ENCODE measurements at regions not wholly inside any gene's neighbourhood (a gene's known extent, or its start where the extent isn't known, plus 50 kb on each side); places are given as distances from the start of the nearest gene placed in this dataset.

DNA sequence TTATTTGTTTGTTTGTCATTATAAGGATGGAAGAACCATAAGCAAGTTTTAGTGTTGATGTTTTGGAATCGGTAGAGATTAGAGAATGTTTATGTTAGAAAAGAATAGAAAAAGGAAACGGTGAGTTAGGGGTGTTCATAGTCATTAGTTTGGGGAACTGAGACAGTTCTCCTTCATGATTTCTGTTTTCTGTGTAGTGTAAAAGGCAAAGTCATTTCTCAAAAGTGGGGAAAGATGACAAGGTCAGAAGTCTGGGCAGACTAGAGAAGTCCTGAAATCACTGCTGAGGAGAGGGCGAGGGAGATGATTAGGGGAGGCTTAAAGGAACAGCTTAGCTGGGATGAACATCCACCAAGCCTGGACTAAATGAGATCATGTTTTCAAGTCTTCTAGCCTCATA is 498.9 kb downstream of the TTLL7 start:
- no TSS peak for BruUV-seq (replicated peaks)
- TF ChIP-seq, protein P1, sequence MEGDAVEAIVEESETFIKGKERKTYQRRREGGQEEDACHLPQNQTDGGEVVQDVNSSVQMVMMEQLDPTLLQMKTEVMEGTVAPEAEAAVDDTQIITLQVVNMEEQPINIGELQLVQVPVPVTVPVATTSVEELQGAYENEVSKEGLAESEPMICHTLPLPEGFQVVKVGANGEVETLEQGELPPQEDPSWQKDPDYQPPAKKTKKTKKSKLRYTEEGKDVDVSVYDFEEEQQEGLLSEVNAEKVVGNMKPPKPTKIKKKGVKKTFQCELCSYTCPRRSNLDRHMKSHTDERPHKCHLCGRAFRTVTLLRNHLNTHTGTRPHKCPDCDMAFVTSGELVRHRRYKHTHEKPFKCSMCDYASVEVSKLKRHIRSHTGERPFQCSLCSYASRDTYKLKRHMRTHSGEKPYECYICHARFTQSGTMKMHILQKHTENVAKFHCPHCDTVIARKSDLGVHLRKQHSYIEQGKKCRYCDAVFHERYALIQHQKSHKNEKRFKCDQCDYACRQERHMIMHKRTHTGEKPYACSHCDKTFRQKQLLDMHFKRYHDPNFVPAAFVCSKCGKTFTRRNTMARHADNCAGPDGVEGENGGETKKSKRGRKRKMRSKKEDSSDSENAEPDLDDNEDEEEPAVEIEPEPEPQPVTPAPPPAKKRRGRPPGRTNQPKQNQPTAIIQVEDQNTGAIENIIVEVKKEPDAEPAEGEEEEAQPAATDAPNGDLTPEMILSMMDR (IDR thresholded peaks at IDR 0.05; ENCODE audit: unreplicated experiment), result no peak
- no peak overlapping the region for H3K27ac Mint-ChIP-seq (ENCODE audit: unreplicated experiment)
- no peaks in the 10 kb centered on the region for H3K36me3 Mint-ChIP-seq (ENCODE audit: insufficient read depth, unreplicated experiment)
- H3K27me3 Mint-ChIP-seq (ENCODE audit: unreplicated experiment), result no peaks in the 10 kb centered on the region
- no peak for DNase-seq
- CTCF ChIA-PET, result no interaction called here
- peaks cover 10% of the 10 kb centered on the region for H3K9me3 Mint-ChIP-seq (ENCODE audit: low read depth, unreplicated experiment)
- H3K4me3 Mint-ChIP-seq (ENCODE audit: low read depth, unreplicated experiment), result no peak overlapping the region
- H3K4me1 Mint-ChIP-seq (ENCODE audit: low read depth, unreplicated experiment), result no peaks in the 10 kb centered on the region
- intact Hi-C loops (cut with micrococcal nuclease; ENCODE audit: unreplicated experiment), result no loop called here

GRCh38 chr1:83497563-83497962 is 501.4 kb downstream of the TTLL7 start:
- Mint-ChIP-seq H3K27me3 (ENCODE audit: unreplicated experiment) (no peaks in the 10 kb centered on the region), H3K36me3 (ENCODE audit: insufficient read depth, unreplicated experiment) (no peaks in the 10 kb centered on the region), H3K27ac (ENCODE audit: unreplicated experiment) (no peak overlapping the region), H3K4me3 (ENCODE audit: low read depth, unreplicated experiment) (no peak overlapping the region), H3K9me3 (ENCODE audit: low read depth, unreplicated experiment) (peaks cover 12% of the 10 kb centered on the region), H3K4me1 (ENCODE audit: low read depth, unreplicated experiment) (no peaks in the 10 kb centered on the region)
- TF ChIP-seq, protein P1 (IDR thresholded peaks at IDR 0.05; ENCODE audit: unreplicated experiment), result no peak
- intact Hi-C loops (cut with micrococcal nuclease; ENCODE audit: unreplicated experiment), result no loop called here
- DNase-seq, result no peak
- CTCF ChIA-PET, result interaction anchor here (0.6 kb wide), 1 partner anchor 11 kb away, joined by 3 read pairs; no protein-coding TSS in a partner anchor
- no TSS peak for BruUV-seq (replicated peaks)

- Mint-ChIP-seq H3K4me1 (ENCODE audit: low read depth, unreplicated experiment) (no peaks in the 10 kb centered on the region), H3K36me3 (ENCODE audit: insufficient read depth, unreplicated experiment) (no peaks in the 10 kb centered on the region), H3K4me3 (ENCODE audit: low read depth, unreplicated experiment) (no peak overlapping the region), H3K9me3 (ENCODE audit: low read depth, unreplicated experiment) (peaks cover 9% of the 10 kb centered on the region), H3K27ac (ENCODE audit: unreplicated experiment) (no peak overlapping the region), H3K27me3 (ENCODE audit: unreplicated experiment) (no peaks in the 10 kb centered on the region)
- no TSS peak for BruUV-seq (replicated peaks)
- intact Hi-C loops (cut with micrococcal nuclease; ENCODE audit: unreplicated experiment), result no loop called here
- DNase-seq, result no peak
- CTCF ChIA-PET, result no interaction called here
- TF ChIP-seq, protein P1 (IDR thresholded peaks at IDR 0.05; ENCODE audit: unreplicated experiment), result no peak
Measured at GRCh38 chr1:83495560-83495959, 503.4 kb downstream of the TTLL7 start.

DNA sequence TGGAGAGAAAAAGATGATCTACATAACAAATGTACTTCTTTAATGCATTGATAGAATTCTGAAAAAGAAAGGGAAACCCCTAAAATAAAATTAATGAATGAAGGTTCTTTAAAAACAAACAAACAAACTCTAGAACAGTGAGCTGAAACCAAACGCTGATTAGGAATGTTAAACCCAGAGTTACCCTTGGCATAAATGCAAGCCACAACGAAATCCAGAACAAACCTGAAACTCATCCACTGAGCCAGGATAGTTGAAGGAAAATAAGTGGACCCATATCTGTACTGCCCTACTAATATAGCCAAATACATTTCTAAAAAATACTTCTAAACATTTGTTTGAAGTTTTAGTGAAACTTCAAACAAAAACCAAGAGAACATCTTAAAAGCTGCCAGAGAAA is 505.3 kb downstream of the TTLL7 start:
- Mint-ChIP-seq H3K36me3 (ENCODE audit: insufficient read depth, unreplicated experiment) (no peaks in the 10 kb centered on the region), H3K27me3 (ENCODE audit: unreplicated experiment) (no peaks in the 10 kb centered on the region), H3K9me3 (ENCODE audit: low read depth, unreplicated experiment) (peaks cover 8% of the 10 kb centered on the region), H3K4me1 (ENCODE audit: low read depth, unreplicated experiment) (no peaks in the 10 kb centered on the region), H3K4me3 (ENCODE audit: low read depth, unreplicated experiment) (no peak overlapping the region), H3K27ac (ENCODE audit: unreplicated experiment) (no peak overlapping the region)
- no peak for DNase-seq
- TF ChIP-seq, protein P1 (IDR thresholded peaks at IDR 0.05; ENCODE audit: unreplicated experiment), result no peak
- CTCF ChIA-PET, result no interaction called here
- BruUV-seq (replicated peaks), result no TSS peak
- intact Hi-C loops (cut with micrococcal nuclease; ENCODE audit: unreplicated experiment), result no loop called here
